Tibial nerve (tissue), 3 donors: ENCODE measurements at regions not wholly inside any gene's neighbourhood (a gene's known extent, or its start where the extent isn't known, plus 50 kb on each side); places are given as distances from the start of the nearest gene placed in this dataset.

ENCODE experiments used
- CTCF ChIP-seq, 5 experiments: fragments of 200-600 bp in 3 of 5; fragments of 450-650 bp in 2 of 5; sonication (generic) in 3 of 5; IDR thresholded peaks; one replicate each; pipeline ENCODE4 v1.5.1; 2016 to 2019; ENCODE audit warnings: antibody characterized with exemption in 5 of 5, mild to moderate bottlenecking in 3 of 5, moderate library complexity in 2 of 5
- POLR2A ChIP-seq, 2 donors: fragments of 450-650 bp; IDR thresholded peaks; one replicate each; pipeline ENCODE4 v1.6.1; 2017; ENCODE audit warnings: antibody characterized with exemption in 2 of 2, mild to moderate bottlenecking in 2 of 2, moderate library complexity in 2 of 2

DNA sequence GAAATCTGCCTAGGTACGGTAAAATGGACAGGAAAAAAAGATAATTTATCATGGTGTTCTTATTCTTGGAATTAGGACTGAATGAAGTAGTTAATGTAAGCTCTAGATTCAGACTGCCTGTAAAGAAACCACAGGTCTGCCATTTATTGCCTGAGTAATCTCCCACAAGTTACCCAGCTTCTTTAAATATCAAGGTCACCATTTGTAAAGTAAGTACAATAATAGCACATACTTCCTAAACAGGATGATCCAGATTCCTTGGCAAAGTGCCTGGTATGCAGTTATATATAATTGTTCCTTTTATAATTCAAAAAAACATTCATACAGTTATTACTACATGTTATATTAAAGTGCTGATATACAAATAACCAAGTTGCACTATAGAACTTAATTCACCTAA is 368.6 kb downstream of the HNRNPD start:
- TF ChIP-seq POLR2A (IDR thresholded peaks at IDR 0.05) (no peak), CTCF (IDR thresholded peaks at IDR 0.05) (no peak)
